ENCODE measurements at regions not wholly inside any gene's neighbourhood (a gene's known extent, or its start where the extent isn't known, plus 50 kb on each side); places are given as distances from the start of the nearest gene placed in this dataset.

DNA sequence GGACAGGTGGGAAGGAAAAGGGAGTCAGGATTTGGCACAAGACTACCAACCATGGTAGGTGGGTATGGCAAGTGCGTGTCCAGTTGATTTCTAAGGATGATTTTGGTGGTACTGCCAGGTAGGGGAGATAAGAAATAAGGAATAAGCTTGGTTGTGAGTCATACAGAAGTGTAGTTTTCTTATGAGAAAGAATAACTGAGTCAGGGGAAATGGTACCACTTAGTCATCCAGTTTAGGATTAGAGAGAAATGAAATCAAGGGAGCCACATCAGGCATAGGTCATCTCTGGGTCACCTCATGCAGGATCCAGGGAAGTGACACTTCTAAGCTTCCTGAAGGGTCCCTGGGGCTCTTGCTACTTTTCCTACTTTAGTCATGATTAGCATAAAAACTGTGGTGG is 107.1 kb upstream of the C1GALT1C1 start:
- WGBS (ENCODE audit: missing lambda C conversion rate) = 33% methylated on average over 1 of the region's 1 CpG
- peak in 1 of 2 experiments; percentile 15 for DNase-seq (ENCODE audit: low read depth in 1 of 2, low spot score in 1 of 2)

DNA sequence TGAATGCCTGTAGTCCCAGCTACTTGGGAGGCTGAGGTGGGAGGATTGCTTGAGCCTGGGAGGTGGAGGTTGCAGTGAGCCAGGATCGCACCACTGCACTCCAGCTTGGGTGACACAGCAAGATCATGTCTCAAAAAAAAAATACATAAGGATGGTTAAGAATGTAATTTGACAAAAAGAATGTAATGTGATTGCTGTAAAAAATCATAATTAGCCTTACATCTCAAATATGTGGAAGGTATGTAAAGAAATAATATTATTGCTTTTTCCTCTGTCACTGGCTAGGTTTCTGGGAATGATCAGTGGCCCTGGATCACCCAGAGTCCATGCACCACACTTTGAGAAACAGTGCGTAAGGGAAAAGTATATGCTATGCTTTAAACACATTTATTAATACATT is 106.1 kb upstream of the C1GALT1C1 start:
- ChIA-PET POLR2A (interaction anchor here (1.9 kb wide), 1 partner anchor 175 kb away, joined by 11 read pairs; the partner anchor contains the start of gene CUL4B), CTCF (no interaction called here)
- peaks cover 11% of the 10 kb centered on the region; the same call in 2 of the 3 replicates for H3K9me3 ChIP-seq
- H3K4me2 ChIP-seq = peak overlapping the region; percentile 38; the same call in 2 of the 3 replicates
- DNase-seq (ENCODE audit: low read depth in 1 of 2, low spot score in 1 of 2) = no peak
- H3K4me3 ChIP-seq = no peak overlapping the region
- peaks cover 34% of the 10 kb centered on the region for H3K4me1 ChIP-seq
- no peak for TF ChIP-seq RAD21 (conservative IDR thresholded peaks at IDR 0.05 in 1 of 2, IDR thresholded peaks at IDR 0.05 in 1 of 2)
- TF ChIP-seq, protein P1, sequence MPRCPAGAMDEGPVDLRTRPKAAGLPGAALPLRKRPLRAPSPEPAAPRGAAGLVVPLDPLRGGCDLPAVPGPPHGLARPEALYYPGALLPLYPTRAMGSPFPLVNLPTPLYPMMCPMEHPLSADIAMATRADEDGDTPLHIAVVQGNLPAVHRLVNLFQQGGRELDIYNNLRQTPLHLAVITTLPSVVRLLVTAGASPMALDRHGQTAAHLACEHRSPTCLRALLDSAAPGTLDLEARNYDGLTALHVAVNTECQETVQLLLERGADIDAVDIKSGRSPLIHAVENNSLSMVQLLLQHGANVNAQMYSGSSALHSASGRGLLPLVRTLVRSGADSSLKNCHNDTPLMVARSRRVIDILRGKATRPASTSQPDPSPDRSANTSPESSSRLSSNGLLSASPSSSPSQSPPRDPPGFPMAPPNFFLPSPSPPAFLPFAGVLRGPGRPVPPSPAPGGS (IDR thresholded peaks at IDR 0.05) = no peak
- TF ChIP-seq, protein P2, sequence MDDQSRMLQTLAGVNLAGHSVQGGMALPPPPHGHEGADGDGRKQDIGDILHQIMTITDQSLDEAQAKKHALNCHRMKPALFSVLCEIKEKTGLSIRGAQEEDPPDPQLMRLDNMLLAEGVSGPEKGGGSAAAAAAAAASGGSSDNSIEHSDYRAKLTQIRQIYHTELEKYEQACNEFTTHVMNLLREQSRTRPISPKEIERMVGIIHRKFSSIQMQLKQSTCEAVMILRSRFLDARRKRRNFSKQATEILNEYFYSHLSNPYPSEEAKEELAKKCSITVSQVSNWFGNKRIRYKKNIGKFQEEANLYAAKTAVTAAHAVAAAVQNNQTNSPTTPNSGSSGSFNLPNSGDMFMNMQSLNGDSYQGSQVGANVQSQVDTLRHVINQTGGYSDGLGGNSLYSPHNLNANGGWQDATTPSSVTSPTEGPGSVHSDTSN (IDR thresholded peaks at IDR 0.05) = no peak
- no peak for ATAC-seq
- H3K27ac ChIP-seq = peak overlapping the region; percentile 83 to 88
- FAIRE-seq = no peak
- 95% methylated on average over 2 of the region's 2 CpGs for WGBS (ENCODE audit: missing lambda C conversion rate)

More for the DNA sequence above, 107.1 kb upstream of the C1GALT1C1 start:
- ChIA-PET CTCF (interaction anchor here (1.1 kb wide), 1 partner anchor 54 kb away, joined by 3 read pairs; no protein-coding TSS in a partner anchor), POLR2A (interaction anchor here (0.6 kb wide), 1 partner anchor 241 kb away, joined by 3 read pairs; no protein-coding TSS in a partner anchor)
- Histone ChIP-seq H3K4me1 (peaks cover 39% of the 10 kb centered on the region), H3K4me2 (0 out of 3 replicates have a peak overlapping the region, but pooled peaks have one; percentile 14), H3K4me3 (no peak overlapping the region), H3K27ac (peak overlapping the region; percentile 83 to 88; a peak in 5 of 6 replicates), H3K9me3 (peaks cover 5% of the 10 kb centered on the region; the same call in 2 of the 3 replicates)
- TF ChIP-seq POLR2AphosphoS2 (conservative IDR thresholded peaks at IDR 0.05; ENCODE audit: low read length) = no peak
- no peak for TF ChIP-seq FOSL2 (IDR thresholded peaks at IDR 0.05)
- 0 out of 2 replicates have a peak, but pooled peaks have one; percentile 10 for TF ChIP-seq FOSL2 (CRISPR knock-in tag; IDR thresholded peaks at IDR 0.05)
- no peak for FAIRE-seq
- no peak for ATAC-seq

DNA sequence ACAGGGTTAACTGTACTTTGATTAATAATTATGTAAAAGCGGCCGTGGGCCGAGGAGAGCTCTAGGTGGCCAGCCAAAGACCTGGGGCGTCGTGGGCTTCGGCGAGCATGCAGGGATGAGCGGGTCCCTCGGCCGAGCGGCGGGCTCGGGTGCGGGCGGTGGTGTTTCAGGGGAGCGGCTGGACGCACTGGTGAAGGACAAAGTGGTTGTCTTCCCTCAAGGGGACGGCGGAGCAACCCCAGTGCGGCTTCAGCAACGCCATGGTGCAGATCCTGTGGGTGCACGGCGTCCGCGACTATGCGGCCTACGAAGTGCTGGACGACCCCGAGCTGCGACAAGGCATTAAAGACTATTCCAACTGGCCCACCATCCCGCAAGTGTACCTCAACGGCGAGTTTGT is 103.0 kb upstream of the C1GALT1C1 start:
- FAIRE-seq = no peak
- POLR2A ChIA-PET = no interaction called here
- DNase-seq (ENCODE audit: low read depth in 1 of 2, low spot score in 1 of 2) = no peak
- 89% methylated on average over 33 of the region's 33 CpGs for WGBS (ENCODE audit: missing lambda C conversion rate)
- CTCF ChIA-PET = no interaction called here
- no peak overlapping the region for H3K4me2 ChIP-seq
- peaks cover 33% of the 10 kb centered on the region for H3K4me1 ChIP-seq
- peak overlapping the region in 1 of 2 experiments; percentile 88; a peak in 3 of 6 replicates for H3K27ac ChIP-seq
- TF ChIP-seq ESRRA (IDR thresholded peaks at IDR 0.05; ENCODE audit: borderline replicate concordance, low read length) = no peak
- no peak overlapping the region for H3K4me3 ChIP-seq
- no peak for ATAC-seq
- H3K9me3 ChIP-seq = peaks cover 11% of the 10 kb centered on the region; the same call in 2 of the 3 replicates

DNA sequence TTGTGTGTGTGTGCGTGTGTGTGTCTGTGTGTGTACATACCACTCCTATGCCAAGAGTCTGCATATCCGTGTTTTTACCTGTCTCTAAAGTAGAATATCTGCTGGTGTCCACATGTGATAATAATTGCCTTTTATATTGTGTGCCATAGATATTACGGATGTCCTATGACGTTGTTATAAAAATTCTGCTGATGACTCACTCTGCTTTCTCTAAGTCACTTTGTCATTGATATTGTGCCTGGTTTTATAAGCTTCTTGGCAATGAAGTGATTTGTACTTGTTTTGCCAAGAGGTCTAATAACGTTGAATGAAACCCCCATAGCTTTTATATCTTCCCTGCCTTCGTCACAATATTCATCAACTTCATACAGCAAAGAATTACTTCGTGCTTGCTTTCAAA is 102.6 kb upstream of the C1GALT1C1 start:
- Histone ChIP-seq H3K27ac (peak overlapping the region in 1 of 2 experiments; percentile 88; a peak in 3 of 6 replicates), H3K4me3 (no peak overlapping the region), H3K4me1 (peaks cover 29% of the 10 kb centered on the region), H3K4me2 (no peak overlapping the region), H3K9me3 (peaks cover 11% of the 10 kb centered on the region; the same call in 2 of the 3 replicates)
- 67% methylated on average over 7 of the region's 7 CpGs for WGBS (ENCODE audit: missing lambda C conversion rate)
- FAIRE-seq (no peak), ATAC-seq (no peak), DNase-seq (ENCODE audit: low read depth in 1 of 2, low spot score in 1 of 2) (no peak)
- ChIA-PET POLR2A (no interaction called here), CTCF (no interaction called here)
- TF ChIP-seq FOSL2 (IDR thresholded peaks at IDR 0.05) (no peak), FOSL2 (CRISPR knock-in tag; IDR thresholded peaks at IDR 0.05) (peak; percentile 47), JUNB (IDR thresholded peaks at IDR 0.05) (no peak), NFE2L2 (conservative IDR thresholded peaks at IDR 0.05; ENCODE audit: low read length) (no peak)

DNA sequence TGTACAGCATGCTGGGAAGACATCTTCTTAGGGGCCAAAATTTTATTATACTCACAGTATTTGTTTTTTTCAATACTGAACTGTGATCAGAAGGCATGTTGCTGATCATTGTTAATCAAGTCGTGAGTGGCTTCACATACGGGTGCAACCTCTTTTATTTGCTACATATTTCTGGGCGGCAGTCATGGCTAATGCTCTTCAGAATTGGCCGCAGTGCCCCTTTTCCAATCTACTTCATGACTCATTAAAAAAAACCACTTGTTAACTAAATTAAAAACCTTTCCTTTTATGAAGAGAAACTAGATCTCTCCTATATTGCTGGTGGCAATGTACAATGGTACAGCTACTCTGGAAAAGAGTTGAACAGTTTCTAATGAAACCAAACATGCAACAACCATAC is 101.5 kb upstream of the C1GALT1C1 start:
- peaks cover 11% of the 10 kb centered on the region; the same call in 2 of the 3 replicates for H3K9me3 ChIP-seq
- ChIA-PET POLR2A (no interaction called here), CTCF (no interaction called here)
- no peak overlapping the region for H3K4me3 ChIP-seq
- H3K4me1 ChIP-seq = peaks cover 19% of the 10 kb centered on the region
- TF ChIP-seq FOSL2 (IDR thresholded peaks at IDR 0.05) (no peak), FOSL2 (CRISPR knock-in tag; IDR thresholded peaks at IDR 0.05) (no peak), HOXB13 (CRISPR knock-in tag; IDR thresholded peaks at IDR 0.05; ENCODE audit: low read depth) (no peak), RFX5 (IDR thresholded peaks at IDR 0.05) (no peak), HDAC2 (IDR thresholded peaks at IDR 0.05) (no peak), ZFP36 (IDR thresholded peaks at IDR 0.05; ENCODE audit: borderline replicate concordance, partially characterized antibody) (no peak), EHF (CRISPR knock-in tag; IDR thresholded peaks at IDR 0.05) (no peak), CEBPB (IDR thresholded peaks at IDR 0.05) (no peak)
- TF ChIP-seq, protein P3, sequence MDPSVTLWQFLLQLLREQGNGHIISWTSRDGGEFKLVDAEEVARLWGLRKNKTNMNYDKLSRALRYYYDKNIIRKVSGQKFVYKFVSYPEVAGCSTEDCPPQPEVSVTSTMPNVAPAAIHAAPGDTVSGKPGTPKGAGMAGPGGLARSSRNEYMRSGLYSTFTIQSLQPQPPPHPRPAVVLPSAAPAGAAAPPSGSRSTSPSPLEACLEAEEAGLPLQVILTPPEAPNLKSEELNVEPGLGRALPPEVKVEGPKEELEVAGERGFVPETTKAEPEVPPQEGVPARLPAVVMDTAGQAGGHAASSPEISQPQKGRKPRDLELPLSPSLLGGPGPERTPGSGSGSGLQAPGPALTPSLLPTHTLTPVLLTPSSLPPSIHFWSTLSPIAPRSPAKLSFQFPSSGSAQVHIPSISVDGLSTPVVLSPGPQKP (IDR thresholded peaks at IDR 0.05; ENCODE audit: low read depth, low read length) = no peak
- TF ChIP-seq, protein P1 (IDR thresholded peaks at IDR 0.05) = no peak
- H3K27ac ChIP-seq = peak overlapping the region in 1 of 2 experiments; percentile 43; a peak in 2 of 6 replicates
- FAIRE-seq = no peak
- WGBS (ENCODE audit: missing lambda C conversion rate) = 47% methylated on average over 4 of the region's 4 CpGs
- no peak overlapping the region for H3K4me2 ChIP-seq
- ATAC-seq = no peak
- no peak for DNase-seq (ENCODE audit: low read depth in 1 of 2, low spot score in 1 of 2)

Data from A549 (cell line).